ENCODE measurements at regions not wholly inside any gene's neighbourhood (a gene's known extent, or its start where the extent isn't known, plus 50 kb on each side); places are given as distances from the start of the nearest gene placed in this dataset.
"Not testable (repeated sequence)": the region's sequence is repeated elsewhere in the genome, so short reads cannot be mapped to it uniquely, and the experiment has no call there.

DNA sequence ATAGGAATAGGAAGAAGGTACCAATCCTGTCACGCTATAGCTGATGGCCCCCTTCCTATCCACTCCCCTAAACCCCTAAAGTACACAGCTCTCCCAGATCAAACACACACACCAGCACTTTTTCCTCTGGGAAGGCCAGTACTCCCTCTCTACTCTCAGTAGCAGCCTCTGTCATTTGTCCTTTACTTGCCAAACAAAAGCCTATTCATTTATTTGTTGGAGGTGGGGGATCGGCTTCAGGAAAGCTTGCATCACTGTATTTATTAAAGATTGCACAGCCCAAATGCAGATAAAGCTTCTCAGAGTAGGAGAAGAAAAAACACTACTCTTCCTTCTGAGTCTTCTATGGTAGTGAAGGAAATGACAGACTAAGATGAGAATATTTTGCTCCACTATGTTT is 429.7 kb upstream of the RASGRP1 start:
- DNase-seq: no peak

DNA sequence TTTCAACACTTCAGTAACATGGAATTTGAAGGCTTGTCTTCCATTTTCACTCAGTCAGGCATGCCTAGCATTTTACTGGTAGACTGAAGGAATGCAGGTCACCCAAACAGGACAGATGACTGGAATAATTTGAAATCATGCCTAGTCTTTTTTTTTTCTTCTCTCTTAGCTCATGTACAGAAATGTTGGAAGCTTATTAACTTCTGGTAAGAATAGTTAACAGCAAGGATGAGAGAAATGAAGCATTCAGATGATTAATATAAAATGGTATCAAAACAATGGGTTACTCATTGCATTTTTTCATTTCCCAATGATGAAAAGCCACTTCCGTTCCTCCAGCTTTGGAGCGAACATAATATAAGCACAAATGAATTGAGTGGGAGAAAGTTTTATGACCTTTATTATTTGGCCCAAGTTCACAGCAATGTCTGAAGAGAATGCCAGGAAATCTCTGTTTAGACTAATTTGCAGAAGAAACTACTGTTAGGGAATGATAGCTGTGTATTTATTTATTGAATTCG is 431.6 kb upstream of the RASGRP1 start:
- DNase-seq: no peak

GRCh38 chr15:38997841-38998240 is 433.2 kb upstream of the RASGRP1 start:
- no peak for DNase-seq

GRCh38 chr15:39000008-39000734 is 435.6 kb upstream of the RASGRP1 start:
- DNase-seq: no peak

DNA sequence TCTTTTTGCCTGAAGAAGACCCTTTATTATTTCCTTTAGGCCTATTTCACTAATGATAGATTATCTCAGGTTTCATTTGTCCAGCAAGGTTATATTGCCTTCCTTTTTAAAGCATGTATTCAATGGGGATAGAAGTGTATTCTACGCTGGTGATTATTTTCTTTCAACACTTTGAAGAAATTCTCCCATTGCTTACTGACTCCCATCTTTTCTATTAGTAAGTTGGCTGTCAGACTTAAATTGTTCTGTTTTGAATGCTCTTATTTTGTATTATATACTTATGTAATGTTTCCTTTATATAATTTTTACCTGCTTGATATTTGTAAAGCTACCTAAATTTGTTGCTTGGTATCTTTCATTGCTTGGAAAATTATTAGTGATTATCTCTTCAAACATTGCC is 445.1 kb upstream of the RASGRP1 start:
- DNase-seq: no peak

GRCh38 chr15:39011066-39011465 is 446.5 kb upstream of the RASGRP1 start:
- not testable (repeated sequence) for DNase-seq

DNA sequence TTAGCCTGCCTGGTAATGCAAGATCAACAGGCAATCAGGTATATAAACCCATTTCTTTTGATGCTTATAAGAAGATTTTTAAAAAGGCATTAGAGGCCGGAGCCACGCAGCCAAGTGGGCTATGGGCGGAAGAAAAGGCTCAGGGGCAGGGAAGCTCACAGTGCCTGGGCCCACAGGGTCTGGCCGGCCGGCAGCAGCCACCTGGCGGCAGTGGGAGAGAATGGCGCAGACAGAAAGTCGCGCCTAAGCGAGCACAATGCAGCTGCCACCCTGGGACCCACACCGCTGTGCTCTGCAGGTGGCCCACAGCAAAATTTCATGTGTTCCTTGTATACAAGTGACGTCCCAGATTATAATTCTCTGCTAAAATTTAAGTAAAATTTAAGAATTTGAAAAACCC is 448.6 kb upstream of the RASGRP1 start:
- DNase-seq: no peak

DNA sequence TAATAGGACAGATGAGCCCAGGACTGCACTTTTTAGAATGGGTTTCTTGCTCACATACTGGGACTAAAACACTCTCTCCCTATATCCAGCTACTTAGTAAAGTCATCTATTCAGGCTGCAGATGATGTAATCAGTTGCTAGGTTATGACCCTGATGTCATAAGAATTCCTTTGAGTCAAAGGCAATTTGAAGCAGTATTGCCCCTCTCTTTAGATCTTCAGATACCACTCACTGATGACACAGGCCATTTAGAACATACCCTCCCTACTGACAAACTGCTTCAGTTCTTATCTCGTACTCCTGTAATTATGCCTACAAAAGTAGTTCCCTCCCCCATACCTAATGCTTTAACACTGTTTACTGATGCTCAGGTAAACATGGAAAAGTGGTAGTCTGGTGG is 450.1 kb upstream of the RASGRP1 start:
- no peak for DNase-seq

- DNase-seq: no peak
These were observed 452.1 kb upstream of the RASGRP1 start for GRCh38 chr15:39016706-39017105.

GRCh38 chr15:39018966-39019365 is 454.4 kb upstream of the RASGRP1 start:
- no peak for DNase-seq

- DNase-seq: no peak
These were observed 456.7 kb upstream of the RASGRP1 start for GRCh38 chr15:39021341-39021740.

GRCh38 chr15:39022532-39023305 is 458.1 kb upstream of the RASGRP1 start:
- DNase-seq: no peak

DNA sequence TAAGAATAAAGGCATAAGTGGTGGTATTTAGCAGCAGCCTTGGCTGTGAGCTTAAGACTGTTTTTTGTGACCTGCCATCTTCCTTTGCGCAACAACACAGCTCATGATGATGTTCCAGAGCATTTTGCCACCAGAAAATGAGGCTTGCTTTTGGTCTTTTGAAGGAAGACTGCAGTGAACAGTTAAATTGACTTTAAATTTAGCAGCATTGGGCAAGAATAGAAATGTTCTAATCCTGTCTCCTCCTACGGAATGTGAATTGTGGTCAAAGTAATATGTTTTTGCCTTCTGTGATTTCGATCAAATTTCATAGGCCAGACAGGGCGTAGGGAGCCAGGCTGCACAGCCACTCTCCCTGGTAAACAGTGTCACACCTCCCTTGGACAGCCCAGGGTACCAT is 460.7 kb upstream of the RASGRP1 start:
- DNase-seq: no peak

- no peak for DNase-seq
These were observed 461.3 kb upstream of the RASGRP1 start for GRCh38 chr15:39025881-39026280.

DNA sequence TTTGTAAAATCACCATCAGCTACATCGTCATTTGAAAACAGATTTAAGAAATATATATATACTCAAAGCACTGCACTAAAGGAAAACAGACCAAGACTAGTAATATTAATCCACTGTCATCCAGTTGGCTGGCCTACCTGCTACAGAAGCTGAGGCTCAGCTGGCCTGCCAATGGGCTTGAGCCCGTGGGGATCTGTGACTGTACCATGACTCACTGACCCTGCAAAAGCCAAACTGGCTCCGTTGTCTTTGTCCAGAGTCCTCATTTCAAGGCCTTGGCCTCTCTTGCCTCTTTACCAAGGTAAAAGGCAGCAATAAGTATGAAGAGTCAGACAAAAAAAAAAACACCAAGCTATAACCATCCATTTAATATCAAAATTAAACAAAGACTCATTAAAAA is 463.5 kb upstream of the RASGRP1 start:
- no peak for DNase-seq

DNA sequence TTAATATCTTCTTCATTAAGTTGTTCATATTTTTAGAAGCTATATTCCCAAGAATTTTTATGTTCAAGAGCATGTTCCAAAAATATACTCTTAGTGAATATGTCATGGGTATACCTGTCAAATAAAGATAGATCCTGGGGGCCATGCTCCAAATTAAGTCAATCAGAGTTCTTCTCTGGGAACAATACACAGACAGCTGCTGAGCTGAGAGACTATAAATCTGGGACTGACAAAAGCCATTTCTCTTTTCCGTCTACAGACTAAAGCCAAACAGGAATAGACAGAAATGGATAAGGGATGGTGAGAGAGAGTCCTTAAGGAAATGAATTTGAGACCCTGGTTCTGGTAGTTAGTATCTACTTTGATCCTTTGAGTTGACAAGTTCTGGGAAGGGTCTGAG is 465.1 kb upstream of the RASGRP1 start:
- DNase-seq: no peak

DNA sequence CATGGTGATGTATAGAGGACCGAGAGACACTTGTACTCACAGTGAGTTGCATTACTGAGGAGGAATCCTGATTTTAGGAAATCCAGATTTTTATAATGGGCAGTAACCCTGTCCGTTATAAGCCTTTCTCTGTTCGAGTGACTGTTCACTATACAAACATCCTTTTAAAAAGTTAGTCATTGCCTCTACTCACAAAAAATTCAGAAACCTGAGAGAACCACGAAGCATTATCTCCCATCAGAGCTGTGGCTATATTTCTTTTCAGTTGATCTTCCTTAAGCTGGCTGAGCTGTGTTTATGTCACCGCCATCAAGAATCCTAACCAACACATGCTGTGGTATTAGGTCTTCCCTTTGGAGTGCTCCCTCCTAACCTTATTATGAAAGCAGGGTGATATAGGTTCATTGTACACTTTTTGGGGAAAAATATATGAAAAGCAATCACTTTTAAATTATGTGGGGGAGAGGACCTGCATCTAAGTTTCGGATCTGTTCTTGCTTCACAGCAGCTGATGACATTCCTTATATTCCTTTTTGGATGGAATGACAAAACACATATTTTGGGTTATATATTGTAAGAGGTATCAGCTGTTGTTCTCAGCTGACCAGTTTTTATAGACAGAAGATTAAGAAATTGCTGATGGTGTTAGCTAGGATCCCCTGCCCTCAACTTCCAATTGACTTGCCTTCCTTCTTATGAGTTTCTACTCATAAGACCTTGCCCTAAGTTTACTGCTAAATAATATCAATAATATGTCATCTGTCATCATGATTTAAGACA is 465.9 kb upstream of the RASGRP1 start:
- no peak for DNase-seq

- no peak for DNase-seq
These were observed 467.0 kb upstream of the RASGRP1 start for GRCh38 chr15:39031596-39031995.

GRCh38 chr15:39034816-39035215 is 470.2 kb upstream of the RASGRP1 start:
- DNase-seq: no peak

DNA sequence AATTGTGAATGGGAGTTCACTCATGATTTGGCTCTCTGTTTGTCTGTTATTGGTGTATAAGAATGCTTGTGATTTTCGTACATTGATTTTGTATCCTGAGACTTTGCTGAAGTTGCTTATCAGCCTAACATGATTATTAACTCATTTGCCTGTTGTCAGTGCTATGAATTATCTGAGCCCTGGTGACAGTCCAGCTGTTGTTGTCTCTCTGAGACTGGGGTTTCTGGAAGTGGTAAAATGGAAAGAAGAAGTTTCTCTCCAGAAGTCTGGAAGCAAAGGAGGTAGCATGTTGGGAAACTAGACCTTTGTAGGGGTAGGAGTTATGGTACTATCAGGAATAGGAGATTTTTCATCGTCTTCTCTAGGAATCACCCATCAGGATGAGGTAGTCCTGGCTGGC is 473.0 kb upstream of the RASGRP1 start:
- DNase-seq: not testable (repeated sequence)

DNA sequence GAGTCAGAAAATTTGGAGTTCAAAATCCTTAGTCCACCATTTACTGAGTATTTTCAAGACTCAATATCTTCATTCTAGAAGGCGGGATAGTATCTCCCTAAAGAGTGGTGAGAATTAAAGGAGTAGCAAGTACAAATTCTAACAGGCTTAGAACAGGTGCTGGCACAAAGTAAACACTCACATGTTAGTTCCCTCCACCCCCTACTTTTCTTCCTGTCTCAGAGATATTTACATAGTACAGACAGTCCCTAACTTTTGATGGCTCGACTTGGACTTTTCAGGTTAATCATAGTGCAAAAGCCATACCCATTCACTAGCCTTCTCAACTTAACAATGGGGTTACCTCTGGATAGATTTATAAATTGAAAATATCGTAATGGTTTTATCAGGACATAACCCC is 476.2 kb upstream of the RASGRP1 start:
- DNase-seq: no peak

DNA sequence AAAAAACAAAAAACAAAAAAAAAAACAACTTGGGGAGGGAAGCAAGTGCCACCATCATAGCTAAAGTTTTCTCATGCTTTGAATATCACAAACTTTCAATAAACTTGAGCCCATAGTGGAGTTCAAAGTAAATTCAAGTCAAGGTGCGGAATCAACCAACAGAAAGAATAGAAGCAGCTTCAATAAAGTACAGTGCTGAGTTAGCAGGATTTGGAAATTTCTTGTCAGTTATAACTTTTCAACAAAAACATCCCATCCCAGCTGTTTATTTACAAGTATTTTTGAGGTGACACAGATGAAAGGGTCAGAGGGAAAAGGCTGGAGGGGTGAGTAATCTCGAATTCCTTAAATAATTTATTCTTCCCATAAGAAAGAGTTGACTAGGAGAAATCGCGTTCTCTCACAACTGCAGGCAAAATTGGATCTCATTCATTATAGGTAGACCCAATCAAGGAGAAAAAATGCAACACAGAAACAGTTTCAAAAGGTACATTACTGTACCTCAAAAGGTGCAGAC is 477.4 kb upstream of the RASGRP1 start:
- DNase-seq: no peak

GRCh38 chr15:39051626-39052322 is 487.2 kb upstream of the RASGRP1 start:
- no peak for DNase-seq

All from NCI-H1048 (cell line).